T47D (cell line): ENCODE measurements at regions not wholly inside any gene's neighbourhood (a gene's known extent, or its start where the extent isn't known, plus 50 kb on each side); places are given as distances from the start of the nearest gene placed in this dataset.

Experiments
- DNase-seq, 2 experiments: peaks; one replicate each; pipeline versions ENCODE4 v3.0.0 to v3.0.0-alpha.2; 2011 to 2012; ENCODE audit warnings: low read depth in 1 of 2, low spot score in 1 of 2
- JUND ChIP-seq: IDR thresholded peaks from 2 replicates; pipeline ENCODE4 v1.6.1; 2012; ENCODE audit warnings: low read depth
- in situ Hi-C: cut with HindIII; loops from 2 replicates; pipeline ENCODE4 v1.10.0; 2016; ENCODE audit warnings: low sequenced_read_pairs, low pct_unique_long_range_greater_than_20kb

DNA sequence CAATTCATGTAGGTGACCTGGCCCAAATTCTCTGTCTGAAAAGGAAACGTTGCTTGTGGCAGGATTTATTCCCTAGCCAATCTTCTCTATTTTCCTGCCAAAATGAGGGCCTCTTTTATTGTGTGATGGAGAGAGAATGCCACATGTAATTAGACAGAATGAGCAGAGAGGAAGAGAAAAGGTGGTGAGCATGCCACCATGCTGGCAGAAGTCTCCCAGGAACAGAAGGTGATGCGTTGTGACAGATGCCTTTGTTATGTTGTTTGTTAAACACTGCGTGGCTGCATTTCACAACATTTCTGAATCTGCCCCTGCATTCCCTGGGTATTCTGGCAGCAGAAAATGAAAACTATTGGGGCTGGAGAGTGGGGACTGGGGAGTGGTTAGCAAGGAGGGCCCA is 577.6 kb downstream of the TLR4 start:
- no peak for DNase-seq
- TF ChIP-seq JUND, result no peak
- in situ Hi-C loops, result no loop called here

DNA sequence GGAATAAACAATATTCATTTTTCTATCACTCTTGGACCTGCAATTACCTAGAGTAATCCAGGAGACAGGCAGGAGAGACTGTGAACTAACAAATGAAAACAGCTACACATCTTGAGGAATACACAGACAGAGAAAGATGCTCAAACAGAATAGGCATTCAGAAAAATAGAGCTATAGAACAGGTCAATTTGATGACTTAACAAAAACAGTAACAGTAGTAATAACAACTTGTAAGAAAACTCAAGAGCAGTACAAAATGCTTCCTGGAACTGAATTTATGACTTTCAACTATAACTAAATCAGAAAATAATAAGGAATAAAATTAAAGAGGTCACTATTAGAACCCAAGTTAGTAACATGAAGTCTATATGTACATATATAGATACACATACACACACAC is 579.3 kb downstream of the TLR4 start:
- in situ Hi-C loops, result no loop called here
- no peak for TF ChIP-seq JUND
- no peak for DNase-seq

GRCh38 chr9:118290116-118290515 is 585.9 kb downstream of the TLR4 start:
- no peak for TF ChIP-seq JUND
- DNase-seq, result no peak
- in situ Hi-C loops, result no loop called here

DNA sequence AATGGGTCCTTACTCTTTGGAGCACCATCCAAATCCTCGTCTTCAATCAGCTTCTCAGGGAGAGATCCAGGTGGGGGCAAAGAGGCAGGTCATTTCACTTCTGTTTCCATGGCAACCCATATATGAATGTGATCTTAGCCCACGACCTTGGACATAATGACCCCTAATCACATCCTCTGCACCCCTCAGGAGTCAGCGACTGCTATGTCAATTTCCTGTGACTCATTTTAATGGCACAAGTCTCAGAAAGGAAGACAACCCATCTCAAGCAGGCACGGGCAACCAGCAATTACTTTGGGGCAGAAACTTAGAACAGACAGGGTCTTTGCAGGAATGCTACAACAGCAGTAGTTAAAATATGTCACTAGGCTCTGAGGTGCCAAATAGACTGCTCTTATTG is 591.2 kb downstream of the TLR4 start:
- no peak for DNase-seq
- no peak for TF ChIP-seq JUND
- in situ Hi-C loops, result no loop called here

GRCh38 chr9:118302721-118303120 is 598.5 kb downstream of the TLR4 start:
- TF ChIP-seq JUND, result no peak
- no peak for DNase-seq
- in situ Hi-C loops, result no loop called here

DNA sequence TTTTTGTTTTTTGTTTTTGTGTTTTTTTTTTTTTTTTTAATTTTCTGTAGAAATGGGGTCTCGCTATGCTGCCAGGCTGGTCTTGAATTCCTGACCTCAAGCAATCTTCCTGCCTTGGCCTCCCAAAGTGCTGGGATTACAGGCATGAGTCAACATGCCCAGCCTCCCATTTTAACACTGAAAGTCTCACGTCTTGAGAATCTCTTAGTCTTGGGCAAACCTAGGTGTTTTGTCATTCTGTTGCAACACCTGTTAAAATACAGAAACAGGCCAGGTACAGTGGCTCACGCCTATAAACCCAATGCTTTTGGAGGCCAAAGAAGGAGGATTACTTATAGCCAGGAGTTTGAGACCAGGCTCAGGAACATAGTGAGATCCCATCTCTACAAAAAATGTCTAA is 599.0 kb downstream of the TLR4 start:
- in situ Hi-C loops, result no loop called here

DNA sequence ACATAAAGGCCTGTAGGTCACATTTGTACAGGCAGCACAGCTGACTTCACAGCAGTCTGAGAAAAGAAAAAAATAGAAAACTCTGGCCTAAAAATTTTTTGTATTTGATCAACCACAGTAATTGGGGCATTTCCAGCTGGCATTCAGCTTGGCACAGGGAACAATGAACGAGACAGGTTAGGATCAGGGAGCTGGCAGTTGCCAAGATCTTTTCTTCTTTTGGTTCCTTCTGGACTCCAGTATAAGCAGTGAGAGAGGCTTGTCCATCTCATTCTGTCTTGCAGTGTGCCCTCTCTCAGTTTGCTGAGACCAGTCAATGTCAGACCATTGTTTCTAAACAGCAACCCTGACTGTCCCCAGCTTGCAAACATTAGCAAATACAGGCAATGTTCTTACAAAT is 601.1 kb downstream of the TLR4 start:
- in situ Hi-C loops, result no loop called here
- no peak for TF ChIP-seq JUND
- DNase-seq, result no peak

More for the DNA sequence above, 599.0 kb downstream of the TLR4 start:
- TF ChIP-seq JUND, result no peak
- DNase-seq, result no peak

DNA sequence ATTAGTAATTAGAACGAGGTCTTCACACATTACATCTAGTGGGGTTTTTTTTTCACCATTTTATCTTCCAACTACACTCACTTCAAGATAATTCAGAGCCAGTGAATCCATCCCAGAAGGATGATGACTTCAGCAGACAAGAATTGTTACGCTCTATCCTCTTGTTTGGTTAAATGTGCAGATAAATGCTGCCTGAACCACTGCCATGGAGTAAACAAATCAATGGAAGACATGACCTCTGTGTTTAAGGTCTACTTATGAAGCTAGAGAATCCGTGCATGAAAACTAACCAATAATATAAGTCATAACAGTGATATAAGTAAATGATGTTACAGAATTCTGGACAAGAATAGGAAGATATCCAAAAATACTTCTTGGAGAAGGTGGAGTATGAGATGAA is 602.6 kb downstream of the TLR4 start:
- in situ Hi-C loops, result no loop called here
- TF ChIP-seq JUND, result no peak
- DNase-seq, result no peak

DNA sequence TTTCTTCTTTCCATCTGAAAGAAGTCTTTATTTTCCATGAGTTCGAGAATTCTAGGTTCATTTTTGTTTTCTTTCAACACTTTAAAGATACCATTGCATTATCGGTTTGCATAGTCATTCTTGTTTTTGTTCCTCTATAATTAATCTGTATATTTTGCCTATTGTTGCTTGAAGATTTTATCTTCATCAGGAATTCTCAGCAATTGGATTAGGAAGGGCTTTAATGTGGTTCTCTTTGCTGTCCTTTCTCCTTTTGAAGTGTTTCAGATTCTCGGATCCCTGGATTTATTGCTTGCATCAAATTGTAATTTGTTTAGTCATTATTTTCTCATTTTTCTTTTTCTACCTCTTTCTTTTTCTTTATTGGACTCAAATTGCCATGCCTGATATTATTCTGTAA is 609.8 kb downstream of the TLR4 start:
- no peak for DNase-seq
- in situ Hi-C loops, result no loop called here
- no peak for TF ChIP-seq JUND

GRCh38 chr9:118316831-118317343 is 612.7 kb downstream of the TLR4 start:
- in situ Hi-C loops, result no loop called here
- no peak for DNase-seq
- TF ChIP-seq JUND, result no peak

GRCh38 chr9:118318770-118319431 is 614.7 kb downstream of the TLR4 start:
- no peak for TF ChIP-seq JUND
- in situ Hi-C loops, result no loop called here
- no peak for DNase-seq

GRCh38 chr9:118321788-118322187 is 617.6 kb downstream of the TLR4 start:
- in situ Hi-C loops, result no loop called here
- TF ChIP-seq JUND, result no peak
- no peak for DNase-seq

- in situ Hi-C loops, result no loop called here
- TF ChIP-seq JUND, result no peak
Observed at GRCh38 chr9:118324706-118325105, 620.5 kb downstream of the TLR4 start.

GRCh38 chr9:118325757-118326156 is 621.6 kb downstream of the TLR4 start:
- no peak for DNase-seq
- in situ Hi-C loops, result no loop called here
- TF ChIP-seq JUND, result no peak

More at GRCh38 chr9:118324706-118325105, 620.5 kb downstream of the TLR4 start:
- DNase-seq, result no peak
